Breast epithelium (tissue), 4 donors: ENCODE measurements at regions not wholly inside any gene's neighbourhood (a gene's known extent, or its start where the extent isn't known, plus 50 kb on each side); places are given as distances from the start of the nearest gene placed in this dataset.

Experiments used
- DNase-seq, 2 donors: peaks; one replicate each; pipeline ENCODE4 v3.0.0-alpha.2; 2019; ENCODE audit warnings: low spot score in 2 of 2
- H3K27ac ChIP-seq, 2 donors: fragments of 200-600 bp; sonication (generic) in 1 of 2; one replicate each; pipeline ENCODE4 v1.5.1; 2016 to 2019; ENCODE audit warnings: mild to moderate bottlenecking in 1 of 2
- H3K27me3 ChIP-seq, 2 donors: fragments of 200-600 bp; sonication (generic) in 1 of 2; one replicate each; pipeline versions ENCODE4 v1.5.1 to v1.6.0; 2017 to 2019; ENCODE audit warnings: control low read depth in 1 of 2, mild to moderate bottlenecking in 1 of 2
- H3K36me3 ChIP-seq: fragments of 200-600 bp; one replicate; pipeline ENCODE4 v1.5.1; 2019
- H3K4me1 ChIP-seq, 2 donors: fragments of 200-600 bp; sonication (generic); one replicate each; pipeline ENCODE4 v1.5.1; 2016 to 2019; ENCODE audit warnings: control low read depth in 1 of 2
- H3K4me3 ChIP-seq, 3 donors: fragments of 200-600 bp; sonication (generic); 1 replicate in 2 of 3; 2 replicates in 1 of 3; pipeline ENCODE4 v1.5.1; 2016 to 2019; ENCODE audit warnings: mild to moderate bottlenecking in 3 of 3, moderate library complexity in 2 of 3
- H3K9me3 ChIP-seq, 2 donors: fragments of 200-600 bp; sonication (generic) in 1 of 2; one replicate each; pipeline ENCODE4 v1.5.1; 2016 to 2019; ENCODE audit warnings: control low read depth in 1 of 2
- CTCF ChIP-seq, 3 donors: fragments of 450-650 bp; IDR thresholded peaks; one replicate each; pipeline ENCODE4 v1.5.1; 2016 to 2017; ENCODE audit warnings: antibody characterized with exemption in 3 of 3, mild to moderate bottlenecking in 3 of 3, moderate library complexity in 3 of 3
- POLR2A ChIP-seq: fragments of 450-650 bp; IDR thresholded peaks from one replicate; pipeline ENCODE4 v1.6.1; 2016; ENCODE audit warnings: antibody characterized with exemption, mild to moderate bottlenecking, moderate library complexity
- POLR2AphosphoS5 ChIP-seq, 3 donors: sonication (generic); formaldehyde crosslinking; IDR thresholded peaks; one replicate each; pipeline ENCODE4 v1.6.1; 2017; ENCODE audit warnings: antibody characterized with exemption in 3 of 3
- intact Hi-C: fragments of 100-400 bp; cut with DNase I; formaldehyde crosslinking; loops from one replicate; pipeline ENCODE4 v1.15.1; 2023; ENCODE audit warnings: low total_unique reads

GRCh38 chr10:71063401-71063800 is 149.0 kb upstream of the UNC5B start:
- Histone ChIP-seq H3K27me3 (no peaks in the 10 kb centered on the region), H3K36me3 (no peaks in the 10 kb centered on the region), H3K27ac (no peak overlapping the region), H3K4me3 (no peak overlapping the region), H3K9me3 (no peaks in the 10 kb centered on the region), H3K4me1 (no peaks in the 10 kb centered on the region)
- intact Hi-C loops: no loop called here
- no peak for DNase-seq
- TF ChIP-seq POLR2A (no peak), POLR2AphosphoS5 (IDR thresholded peaks at IDR 0.05) (no peak), CTCF (IDR thresholded peaks at IDR 0.05) (no peak)

GRCh38 chr10:71064413-71065118 is 147.8 kb upstream of the UNC5B start:
- no peak for TF ChIP-seq CTCF (IDR thresholded peaks at IDR 0.05)
- TF ChIP-seq POLR2A: no peak
- TF ChIP-seq POLR2AphosphoS5 (IDR thresholded peaks at IDR 0.05): no peak
- DNase-seq: no peak
- Histone ChIP-seq H3K4me1 (no peaks in the 10 kb centered on the region), H3K4me3 (no peak overlapping the region), H3K27me3 (no peaks in the 10 kb centered on the region), H3K36me3 (no peaks in the 10 kb centered on the region), H3K9me3 (no peaks in the 10 kb centered on the region), H3K27ac (no peak overlapping the region)
- intact Hi-C loops: no loop called here

GRCh38 chr10:71065659-71066058 is 146.7 kb upstream of the UNC5B start:
- H3K4me3 ChIP-seq: no peak overlapping the region
- no peak for DNase-seq
- H3K36me3 ChIP-seq: no peaks in the 10 kb centered on the region
- TF ChIP-seq CTCF (IDR thresholded peaks at IDR 0.05): no peak
- TF ChIP-seq POLR2A: no peak
- TF ChIP-seq POLR2AphosphoS5 (IDR thresholded peaks at IDR 0.05): no peak
- no peaks in the 10 kb centered on the region for H3K9me3 ChIP-seq
- H3K27me3 ChIP-seq: no peaks in the 10 kb centered on the region
- H3K27ac ChIP-seq: no peak overlapping the region
- H3K4me1 ChIP-seq: no peaks in the 10 kb centered on the region
- intact Hi-C loops: no loop called here

GRCh38 chr10:71066600-71066999 is 145.8 kb upstream of the UNC5B start:
- H3K9me3 ChIP-seq: no peaks in the 10 kb centered on the region
- TF ChIP-seq POLR2A (no peak), POLR2AphosphoS5 (IDR thresholded peaks at IDR 0.05) (no peak), CTCF (IDR thresholded peaks at IDR 0.05) (no peak)
- peak overlapping the region in 1 of 2 donors; percentile 55 for H3K27ac ChIP-seq
- DNase-seq: no peak
- H3K4me3 ChIP-seq: no peak overlapping the region
- H3K27me3 ChIP-seq: no peaks in the 10 kb centered on the region
- intact Hi-C loops: no loop called here
- H3K4me1 ChIP-seq: no peaks in the 10 kb centered on the region
- H3K36me3 ChIP-seq: no peaks in the 10 kb centered on the region

- intact Hi-C loops: no loop called here
- H3K9me3 ChIP-seq: no peaks in the 10 kb centered on the region
- peak in 1 of 2 donors; percentile 30 for DNase-seq
- H3K4me3 ChIP-seq: no peak overlapping the region
- H3K4me1 ChIP-seq: no peaks in the 10 kb centered on the region
- TF ChIP-seq POLR2AphosphoS5 (IDR thresholded peaks at IDR 0.05): no peak
- no peak for TF ChIP-seq CTCF (IDR thresholded peaks at IDR 0.05)
- TF ChIP-seq POLR2A: no peak
- no peaks in the 10 kb centered on the region for H3K27me3 ChIP-seq
- no peaks in the 10 kb centered on the region for H3K36me3 ChIP-seq
- H3K27ac ChIP-seq: peak overlapping the region in 1 of 2 donors; percentile 55
Observed at GRCh38 chr10:71067098-71067740, 145.2 kb upstream of the UNC5B start.
